Vagina (tissue), 2 donors: ENCODE measurements at regions not wholly inside any gene's neighbourhood (a gene's known extent, or its start where the extent isn't known, plus 50 kb on each side); places are given as distances from the start of the nearest gene placed in this dataset.

Experiments used
- CTCF ChIP-seq, 3 experiments: fragments of 450-650 bp in 2 of 3; fragments of 200-600 bp in 1 of 3; sonication (generic) in 1 of 3; IDR thresholded peaks; one replicate each; pipeline ENCODE4 v1.5.1; 2017 to 2019; ENCODE audit warnings: antibody characterized with exemption in 3 of 3, mild to moderate bottlenecking in 2 of 3, moderate library complexity in 2 of 3
- POLR2A ChIP-seq, 2 donors: fragments of 450-650 bp; IDR thresholded peaks; one replicate each; pipeline ENCODE4 v1.6.1; 2017; ENCODE audit warnings: antibody characterized with exemption in 2 of 2, mild to moderate bottlenecking in 2 of 2, moderate library complexity in 2 of 2

DNA sequence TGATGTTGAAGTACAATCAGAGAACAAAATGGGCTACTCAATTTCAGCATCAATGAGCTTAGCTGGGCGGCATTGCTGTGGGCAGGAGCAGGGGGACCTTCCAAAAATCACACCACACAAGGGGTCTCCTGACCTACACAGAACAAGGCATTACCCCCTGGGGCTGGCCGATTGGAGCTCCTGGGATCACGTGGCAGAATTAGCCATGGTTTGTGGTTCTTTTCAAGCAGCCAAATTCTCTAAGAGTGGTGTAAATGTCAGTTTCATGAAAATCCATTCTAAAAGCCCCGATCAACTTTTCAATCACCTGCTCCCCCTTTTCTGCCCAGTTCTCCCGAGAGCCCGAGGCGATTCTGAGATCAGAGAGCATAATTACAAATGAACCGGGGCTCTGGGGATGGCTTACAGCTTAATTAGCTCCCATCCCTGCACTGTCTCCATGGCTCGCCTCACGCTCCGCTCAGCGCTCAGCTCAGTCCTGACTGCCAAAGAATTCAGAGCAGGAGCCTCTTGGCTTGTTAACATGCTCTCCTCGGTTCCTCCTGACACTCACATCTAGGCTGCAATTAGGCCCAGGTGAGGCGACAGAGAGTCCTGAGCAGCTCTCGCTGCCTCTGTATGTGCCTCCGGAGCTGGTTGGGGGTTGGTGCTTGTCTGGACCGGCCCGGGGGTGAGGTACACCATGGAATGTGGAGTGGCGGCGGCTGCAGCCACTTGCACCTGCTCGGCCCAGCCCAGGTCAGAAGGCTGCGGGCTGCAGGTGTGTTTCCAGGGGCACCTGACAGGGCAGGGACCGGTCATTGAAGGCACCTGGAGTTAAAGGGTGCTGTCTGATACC, 111.8 kb downstream of the WDR11 start:
- no peak for TF ChIP-seq CTCF (IDR thresholded peaks at IDR 0.05)
- no peak for TF ChIP-seq POLR2A (IDR thresholded peaks at IDR 0.05)
